PC-9 (cell line): ENCODE measurements at regions not wholly inside any gene's neighbourhood (a gene's known extent, or its start where the extent isn't known, plus 50 kb on each side); places are given as distances from the start of the nearest gene placed in this dataset.

Experiments
- BruUV-seq: library from RNA; stranded (reverse); fragments of 400-500 nt; replicated peaks from 2 replicates; lab custom pipeline; 2021; lab: Mats Ljungman, UMichigan
- CTCF ChIA-PET: fragments of 300-600 bp; sonication (Branson Sonifier 250); formaldehyde crosslinking; loops from one replicate; lab custom pipeline; 2022; ENCODE audit warnings: antibody characterized with exemption; lab: Charles Lee
- POLR2A ChIA-PET: fragments of 300-600 bp; sonication (Branson Sonifier 250); formaldehyde crosslinking; loops from one replicate; lab custom pipeline; 2022; ENCODE audit warnings: antibody characterized with exemption; ENCODE audit not compliant: unreplicated experiment; lab: Charles Lee
- DNase-seq, 2 experiments: peaks; one replicate each; pipeline versions ENCODE4 v3.0.0 to v3.0.0-alpha.2; 2015 to 2022; ENCODE audit warnings: mixed read lengths in 1 of 2
- H2AFZ ChIP-seq: fragments of 200-600 bp; sonication (generic); 2 replicates; pipeline ENCODE4 v1.8.1; 2017; ENCODE audit warnings: antibody characterized with exemption
- H3F3A ChIP-seq: fragments of 200-600 bp; sonication (generic); 2 replicates; pipeline ENCODE4 v1.8.1; 2017; ENCODE audit warnings: antibody characterized with exemption, mild to moderate bottlenecking, low read depth; ENCODE audit not compliant: insufficient read depth
- H3K27ac ChIP-seq: fragments of 200-600 bp; sonication (generic); 2 replicates; pipeline ENCODE4 v1.6.1; 2016; ENCODE audit warnings: mixed run types
- H3K27me3 ChIP-seq: fragments of 200-600 bp; sonication (generic); 2 replicates; pipeline ENCODE4 v1.6.1; 2016; ENCODE audit warnings: low read depth, mixed run types; ENCODE audit not compliant: insufficient read depth
- H3K36me3 ChIP-seq: fragments of 200-600 bp; sonication (generic); 2 replicates; pipeline ENCODE4 v1.6.1; 2016; ENCODE audit warnings: low read depth, mixed run types
- H3K4me1 ChIP-seq: fragments of 200-600 bp; sonication (generic); replicated peaks from 2 replicates; pipeline ENCODE4 v1.6.1; 2016; ENCODE audit warnings: mixed run types; ENCODE audit not compliant: insufficient read depth
- H3K4me2 ChIP-seq: fragments of 200-600 bp; sonication (generic); 2 replicates; pipeline ENCODE4 v1.6.1; 2017; ENCODE audit warnings: mixed run types
- H3K4me3 ChIP-seq: fragments of 200-600 bp; sonication (generic); 2 replicates; pipeline ENCODE4 v1.6.1; 2016; ENCODE audit warnings: mixed run types
- H3K79me2 ChIP-seq: fragments of 200-600 bp; sonication (generic); 2 replicates; pipeline ENCODE4 v1.6.1; 2017; ENCODE audit warnings: low read depth, mixed run types
- H3K9me2 ChIP-seq: fragments of 200-600 bp; sonication (generic); 2 replicates; pipeline ENCODE4 v1.8.1; 2017; ENCODE audit warnings: mild to moderate bottlenecking; ENCODE audit not compliant: insufficient read depth
- H3K9me3 ChIP-seq: fragments of 200-600 bp; sonication (generic); 2 replicates; pipeline ENCODE4 v1.8.1; 2016; ENCODE audit warnings: low read depth; ENCODE audit not compliant: insufficient read depth
- H4K20me1 ChIP-seq: fragments of 200-600 bp; sonication (generic); 2 replicates; pipeline ENCODE4 v1.8.1; 2017; ENCODE audit not compliant: insufficient read depth
- EZH2 ChIP-seq: fragments of 200-600 bp; sonication (generic); IDR thresholded peaks from 2 replicates; pipeline ENCODE4 v1.8.0; 2017; ENCODE audit warnings: antibody characterized with exemption, low read depth
- intact Hi-C: fragments of 100-400 bp; cut with micrococcal nuclease; formaldehyde crosslinking; loops from one replicate; pipeline ENCODE4 v1.10.0; 2022; ENCODE audit not compliant: unreplicated experiment
- TF ChIP-seq, protein P1 (sequence below): fragments of 200-600 bp; sonication (generic); conservative IDR thresholded peaks from 2 replicates; pipeline ENCODE4 v1.6.1; 2017; ENCODE audit warnings: mixed run types, antibody characterized with exemption, mild to moderate bottlenecking, moderate library complexity

DNA sequence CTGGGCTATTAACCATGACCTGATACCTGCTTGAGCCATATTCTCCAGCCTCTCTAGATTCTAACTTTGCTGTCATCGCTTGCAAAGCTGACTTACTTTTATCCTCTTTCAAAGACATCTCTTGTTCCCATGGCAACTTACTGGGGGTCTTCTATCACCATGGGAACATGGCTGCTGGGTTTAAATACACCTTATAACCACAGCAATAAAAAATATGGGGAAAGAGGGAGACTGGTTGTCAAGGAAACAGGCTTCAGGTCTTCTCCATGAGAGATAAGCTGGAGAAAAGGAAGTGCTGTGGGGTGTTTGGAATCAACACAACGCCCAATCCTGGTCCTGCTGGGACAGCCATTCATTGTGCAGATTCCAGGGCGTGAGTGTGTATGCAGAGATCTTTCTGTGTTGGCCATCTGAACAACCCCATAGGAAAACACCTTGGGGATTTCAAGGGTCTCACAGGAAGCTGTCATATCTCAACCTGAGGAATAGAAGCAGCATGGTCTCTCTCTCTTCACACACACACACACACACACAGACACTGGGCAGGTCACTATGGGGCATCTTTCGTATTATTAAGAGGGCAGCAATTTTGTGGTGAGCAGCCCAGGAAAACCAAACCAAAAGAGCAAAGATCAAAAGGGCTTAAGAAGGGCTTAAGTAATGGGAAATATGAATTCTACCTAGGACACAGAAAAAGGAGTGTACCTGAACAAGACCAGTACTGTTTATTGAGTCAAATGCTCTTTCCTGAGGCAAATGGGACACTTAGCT, 344.7 kb upstream of the NCAM1 start:
- no peak for TF ChIP-seq EZH2
- TF ChIP-seq, protein P1, sequence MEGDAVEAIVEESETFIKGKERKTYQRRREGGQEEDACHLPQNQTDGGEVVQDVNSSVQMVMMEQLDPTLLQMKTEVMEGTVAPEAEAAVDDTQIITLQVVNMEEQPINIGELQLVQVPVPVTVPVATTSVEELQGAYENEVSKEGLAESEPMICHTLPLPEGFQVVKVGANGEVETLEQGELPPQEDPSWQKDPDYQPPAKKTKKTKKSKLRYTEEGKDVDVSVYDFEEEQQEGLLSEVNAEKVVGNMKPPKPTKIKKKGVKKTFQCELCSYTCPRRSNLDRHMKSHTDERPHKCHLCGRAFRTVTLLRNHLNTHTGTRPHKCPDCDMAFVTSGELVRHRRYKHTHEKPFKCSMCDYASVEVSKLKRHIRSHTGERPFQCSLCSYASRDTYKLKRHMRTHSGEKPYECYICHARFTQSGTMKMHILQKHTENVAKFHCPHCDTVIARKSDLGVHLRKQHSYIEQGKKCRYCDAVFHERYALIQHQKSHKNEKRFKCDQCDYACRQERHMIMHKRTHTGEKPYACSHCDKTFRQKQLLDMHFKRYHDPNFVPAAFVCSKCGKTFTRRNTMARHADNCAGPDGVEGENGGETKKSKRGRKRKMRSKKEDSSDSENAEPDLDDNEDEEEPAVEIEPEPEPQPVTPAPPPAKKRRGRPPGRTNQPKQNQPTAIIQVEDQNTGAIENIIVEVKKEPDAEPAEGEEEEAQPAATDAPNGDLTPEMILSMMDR = no peak
- ChIA-PET CTCF (no interaction called here), POLR2A (interaction anchor here (0.7 kb wide), 1 partner anchor 175 kb away, joined by 5 read pairs; no protein-coding TSS in a partner anchor)
- DNase-seq = no peak
- no peaks in the 10 kb centered on the region for H3K9me2 ChIP-seq
- intact Hi-C loops = no loop called here
- peaks cover 24% of the 10 kb centered on the region; the same call in 1 of the 2 replicates for H3F3A ChIP-seq
- no TSS peak for BruUV-seq
- H3K4me1 ChIP-seq = peaks cover 45% of the 10 kb centered on the region
- H3K9me3 ChIP-seq = no peaks in the 10 kb centered on the region
- no peaks in the 10 kb centered on the region; the same call in 1 of the 2 replicates for H4K20me1 ChIP-seq
- no peak overlapping the region for H3K4me2 ChIP-seq
- H3K27ac ChIP-seq = no peak overlapping the region
- no peaks in the 10 kb centered on the region for H3K27me3 ChIP-seq
- no peaks in the 10 kb centered on the region for H3K36me3 ChIP-seq
- H2AFZ ChIP-seq = no peak overlapping the region
- H3K4me3 ChIP-seq = no peak overlapping the region
- no peaks in the 10 kb centered on the region for H3K79me2 ChIP-seq

DNA sequence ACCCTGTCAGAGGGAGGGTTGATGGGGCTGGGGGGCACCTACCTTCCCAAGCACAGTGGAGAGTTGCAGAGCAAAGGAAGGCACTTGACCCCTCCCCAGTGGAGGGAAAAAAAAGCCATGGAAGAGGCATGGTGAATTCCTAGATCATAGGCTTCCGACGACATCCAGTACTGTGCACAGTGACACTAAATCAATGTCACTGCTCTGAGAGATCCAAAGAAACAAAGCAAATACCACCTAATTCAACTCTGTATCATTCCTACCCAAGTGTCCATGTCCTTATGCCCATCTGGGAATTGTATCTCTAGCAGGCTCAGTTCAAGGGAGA, 344.2 kb upstream of the NCAM1 start:
- H4K20me1 ChIP-seq = no peaks in the 10 kb centered on the region; the same call in 1 of the 2 replicates
- H3K9me2 ChIP-seq = no peaks in the 10 kb centered on the region
- no TSS peak for BruUV-seq
- intact Hi-C loops = no loop called here
- H3K27ac ChIP-seq = no peak overlapping the region
- CTCF ChIA-PET = no interaction called here
- H3K27me3 ChIP-seq = no peaks in the 10 kb centered on the region
- peaks cover 25% of the 10 kb centered on the region; the same call in 1 of the 2 replicates for H3F3A ChIP-seq
- no peak for DNase-seq
- TF ChIP-seq, protein P1 = no peak
- no peak for TF ChIP-seq EZH2
- peaks cover 45% of the 10 kb centered on the region for H3K4me1 ChIP-seq
- POLR2A ChIA-PET = no interaction called here
- no peak overlapping the region for H2AFZ ChIP-seq
- no peak overlapping the region for H3K4me2 ChIP-seq
- H3K9me3 ChIP-seq = no peaks in the 10 kb centered on the region
- no peaks in the 10 kb centered on the region for H3K79me2 ChIP-seq
- no peak overlapping the region for H3K4me3 ChIP-seq
- no peaks in the 10 kb centered on the region for H3K36me3 ChIP-seq

DNA sequence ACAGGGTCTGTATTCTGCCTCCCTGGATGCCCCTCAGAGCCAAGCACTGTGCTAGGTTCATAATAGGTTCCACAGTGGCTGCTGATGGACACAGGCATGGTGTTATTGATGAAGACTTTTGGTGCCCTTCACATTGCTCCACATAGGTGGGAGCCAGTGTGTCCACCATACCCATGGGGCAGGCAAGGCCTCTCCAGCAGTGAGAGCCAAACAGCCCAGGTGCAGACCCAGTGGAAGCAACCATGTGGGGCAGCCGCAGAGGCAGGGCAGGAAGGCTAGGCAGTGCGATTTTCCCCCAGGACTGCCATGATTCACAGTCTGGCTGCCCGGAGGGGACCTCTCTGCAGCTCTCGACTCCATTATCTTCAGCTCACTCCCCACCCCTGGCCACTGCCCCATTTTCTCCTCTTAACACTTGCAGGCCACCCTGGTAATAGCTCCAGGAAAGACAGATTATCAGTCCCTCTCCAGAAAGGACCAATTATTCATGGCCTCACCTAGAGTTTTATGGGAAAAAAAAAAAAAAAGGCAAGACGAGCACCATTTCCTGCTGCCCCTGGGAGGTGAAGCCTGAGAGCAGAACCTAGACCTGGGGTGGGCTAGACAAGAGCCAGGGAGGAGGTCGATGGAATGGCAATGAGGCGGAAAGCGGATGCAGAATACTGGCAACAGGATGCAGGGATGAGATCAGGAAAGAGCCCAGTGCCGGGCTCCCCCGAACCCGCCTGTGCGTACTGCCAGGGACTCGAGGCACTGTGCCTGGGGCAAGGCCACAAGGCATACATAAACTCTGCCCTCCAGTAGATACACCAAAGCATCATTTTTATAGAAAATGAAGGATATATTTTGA, 343.0 kb upstream of the NCAM1 start:
- TF ChIP-seq EZH2 = no peak
- Histone ChIP-seq H3K4me1 (peaks cover 34% of the 10 kb centered on the region), H3K36me3 (no peaks in the 10 kb centered on the region), H3K9me3 (no peaks in the 10 kb centered on the region), H3K27ac (no peak overlapping the region), H3F3A (peaks cover 17% of the 10 kb centered on the region; the same call in 1 of the 2 replicates), H3K27me3 (no peaks in the 10 kb centered on the region), H3K9me2 (no peaks in the 10 kb centered on the region), H3K4me3 (no peak overlapping the region), H2AFZ (no peak overlapping the region), H3K79me2 (no peaks in the 10 kb centered on the region), H3K4me2 (no peak overlapping the region), H4K20me1 (no peaks in the 10 kb centered on the region; the same call in 1 of the 2 replicates)
- ChIA-PET POLR2A (no interaction called here), CTCF (no interaction called here)
- no TSS peak for BruUV-seq
- DNase-seq = no peak
- intact Hi-C loops = no loop called here
